Activated T-cell treated with anti-CD3 and anti-CD28 coated beads, Interleukin-2, amount 50 U/mL, for 4 hours (primary cell): ENCODE measurements at regions not wholly inside any gene's neighbourhood (a gene's known extent, or its start where the extent isn't known, plus 50 kb on each side); places are given as distances from the start of the nearest gene placed in this dataset.

ENCODE experiments used
- ATAC-seq, 2 donors: fragments of 200-7000 bp; cut with Tn5 transposase; one replicate each; pipeline ENCODE4 v1.10.0; 2021
- DNase-seq: peaks from one replicate; pipeline ENCODE4 v3.0.0-alpha.2; 2020
- H3K27me3 Mint-ChIP-seq: one replicate; pipeline ENCODE4 v1.8.0; 2021; ENCODE audit warnings: low read depth, mixed read lengths
- H3K36me3 Mint-ChIP-seq: one replicate; pipeline ENCODE4 v1.8.0; 2022; ENCODE audit warnings: mixed read lengths; ENCODE audit not compliant: insufficient read depth
- H3K4me1 Mint-ChIP-seq: one replicate; pipeline ENCODE4 v1.8.0; 2021; ENCODE audit warnings: low read depth, mixed read lengths
- H3K4me3 Mint-ChIP-seq: one replicate; pipeline ENCODE4 v1.8.0; 2021; ENCODE audit warnings: mild to moderate bottlenecking, moderate library complexity, mixed read lengths
- H3K9me3 Mint-ChIP-seq: one replicate; pipeline ENCODE4 v1.8.0; 2021; ENCODE audit warnings: mixed read lengths

DNA sequence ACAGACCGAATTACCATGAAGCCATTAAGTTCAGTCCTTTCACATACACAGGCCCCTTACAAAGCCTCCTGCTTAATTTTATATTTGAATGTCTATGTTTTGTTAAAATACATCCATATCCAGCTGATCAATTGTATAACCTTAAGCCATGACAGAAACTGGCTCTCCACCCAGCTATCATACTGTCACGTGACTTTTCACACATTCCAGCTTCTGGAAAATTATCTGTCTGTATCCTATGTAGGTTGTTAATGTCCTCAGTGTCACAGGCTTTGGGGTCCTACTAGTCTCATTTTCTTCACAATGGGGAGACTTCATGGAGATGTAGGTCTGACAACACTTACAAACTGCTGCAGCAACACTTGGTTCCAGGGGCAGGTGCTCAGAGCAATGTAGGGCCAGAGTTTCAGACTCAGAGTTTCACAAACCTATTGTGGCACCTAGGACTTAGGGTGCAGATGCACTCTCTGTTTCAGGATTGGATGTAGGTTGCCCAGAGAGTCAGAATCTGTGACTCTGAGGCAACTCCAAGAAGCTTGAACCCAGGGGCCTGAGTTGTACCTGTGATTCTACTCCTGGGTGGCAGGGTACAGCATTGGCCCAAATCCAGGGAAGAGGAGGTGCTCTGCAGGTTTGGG lies 69.6 kb upstream of the PCDH20 start:
- H3K36me3 Mint-ChIP-seq = no peaks in the 10 kb centered on the region
- H3K9me3 Mint-ChIP-seq = peaks cover 10% of the 10 kb centered on the region

GRCh38 chr13:61477619-61478018 lies 62.0 kb upstream of the PCDH20 start:
- Mint-ChIP-seq H3K4me1 (no peaks in the 10 kb centered on the region), H3K27me3 (no peaks in the 10 kb centered on the region), H3K4me3 (no peak overlapping the region), H3K36me3 (no peaks in the 10 kb centered on the region), H3K9me3 (peaks cover 17% of the 10 kb centered on the region)
- DNase-seq (no peak), ATAC-seq (no peak)

More for the DNA sequence above, 69.6 kb upstream of the PCDH20 start:
- H3K27me3 Mint-ChIP-seq = no peaks in the 10 kb centered on the region
- no peaks in the 10 kb centered on the region for H3K4me1 Mint-ChIP-seq
- DNase-seq = no peak
- ATAC-seq = no peak
- H3K4me3 Mint-ChIP-seq = no peak overlapping the region

- Mint-ChIP-seq H3K9me3 (no peaks in the 10 kb centered on the region), H3K36me3 (no peaks in the 10 kb centered on the region), H3K27me3 (no peaks in the 10 kb centered on the region), H3K4me1 (no peaks in the 10 kb centered on the region), H3K4me3 (no peak overlapping the region)
- no peak for ATAC-seq
- DNase-seq = no peak
These were observed 55.1 kb upstream of the PCDH20 start for GRCh38 chr13:61470786-61471185.

DNA sequence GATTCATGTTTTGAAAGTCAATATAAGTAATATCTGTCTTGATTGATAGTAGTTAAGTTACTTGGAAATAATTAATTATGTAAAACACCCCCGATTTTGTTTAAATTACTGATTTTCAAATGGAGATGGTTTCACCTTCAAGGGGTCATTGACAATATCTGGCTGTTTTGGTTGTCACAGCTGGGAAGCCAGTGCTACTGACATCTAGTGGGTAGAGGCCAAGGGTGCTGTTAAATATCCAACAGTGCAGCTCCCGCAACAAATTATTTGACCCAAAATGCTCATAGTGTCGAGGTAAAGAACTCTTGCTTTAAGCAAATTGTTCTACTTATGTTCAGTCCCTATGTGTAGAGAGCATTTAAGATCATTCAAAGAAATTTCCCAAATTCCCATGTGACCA lies 50.6 kb upstream of the PCDH20 start:
- H3K4me1 Mint-ChIP-seq = no peaks in the 10 kb centered on the region
- DNase-seq (no peak), ATAC-seq (no peak)
- H3K36me3 Mint-ChIP-seq = no peaks in the 10 kb centered on the region
- H3K4me3 Mint-ChIP-seq = no peak overlapping the region
- H3K9me3 Mint-ChIP-seq = no peaks in the 10 kb centered on the region
- H3K27me3 Mint-ChIP-seq = no peaks in the 10 kb centered on the region
